ENCODE measurements at regions not wholly inside any gene's neighbourhood (a gene's known extent, or its start where the extent isn't known, plus 50 kb on each side); places are given as distances from the start of the nearest gene placed in this dataset.

DNA sequence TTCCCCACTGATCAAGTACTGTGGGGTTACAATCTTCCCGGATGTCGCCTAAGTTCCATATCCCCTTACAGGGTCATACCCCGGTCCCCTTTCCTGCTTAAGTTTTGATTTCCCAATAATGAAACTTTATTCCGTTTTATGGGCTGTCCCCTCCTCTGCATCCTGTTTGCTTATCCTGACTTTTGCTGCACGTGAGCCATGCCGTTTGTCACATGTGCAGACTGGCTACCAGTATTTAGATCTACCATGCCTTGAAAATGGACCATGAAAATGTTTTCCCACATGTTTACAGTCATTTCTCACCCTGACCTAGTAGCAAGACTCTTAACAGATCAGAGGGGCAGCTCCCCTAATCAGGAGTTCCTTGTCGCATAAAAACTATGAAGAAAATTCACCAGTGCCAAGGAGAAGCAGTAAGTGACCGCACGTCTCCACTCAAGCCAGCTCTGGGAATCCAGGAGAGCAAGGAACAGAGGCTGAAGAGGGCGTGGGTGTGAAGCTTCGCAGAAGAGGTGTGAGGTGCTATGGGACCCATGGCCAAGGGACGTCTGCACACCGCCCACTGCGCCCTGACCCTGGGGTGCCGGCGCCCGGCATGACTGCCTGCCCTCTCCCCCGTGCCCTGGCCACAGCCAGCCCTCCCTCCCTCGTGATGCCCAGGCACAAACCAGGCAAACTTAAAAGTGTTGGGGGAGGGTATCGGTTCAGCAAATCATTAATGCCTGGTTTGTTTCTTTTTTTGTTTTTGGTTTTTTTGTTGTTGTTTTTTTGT is 440.8 kb upstream of the SALL3 start:
- no peak for DNase-seq (ENCODE audit: low read depth)

- no peak for DNase-seq (ENCODE audit: low read depth)
Observed at GRCh38 chr18:78540636-78541529, 438.7 kb upstream of the SALL3 start.

DNA sequence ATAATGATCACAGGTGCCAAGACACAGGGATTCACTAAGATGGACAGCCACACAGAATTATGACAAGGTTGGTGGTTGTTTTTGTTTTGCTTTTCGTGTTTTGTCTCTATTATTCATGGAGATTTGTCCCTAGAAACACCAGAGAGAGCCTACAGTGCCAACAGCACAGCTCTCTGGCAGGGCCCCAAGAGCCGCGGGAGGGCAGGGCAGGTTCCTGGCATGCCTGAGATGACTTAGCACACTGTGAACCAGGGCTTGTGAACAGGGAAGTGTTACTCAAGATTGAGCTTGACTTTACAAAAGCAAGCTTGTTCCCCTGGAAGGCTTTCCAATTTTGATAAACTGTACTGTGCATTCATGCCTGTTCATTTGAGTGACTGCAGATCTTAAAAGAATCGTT is 437.4 kb upstream of the SALL3 start:
- no peak for DNase-seq (ENCODE audit: low read depth)

- DNase-seq (ENCODE audit: low read depth) = no peak
Observed at GRCh38 chr18:78543201-78543725, 436.4 kb upstream of the SALL3 start.

DNA sequence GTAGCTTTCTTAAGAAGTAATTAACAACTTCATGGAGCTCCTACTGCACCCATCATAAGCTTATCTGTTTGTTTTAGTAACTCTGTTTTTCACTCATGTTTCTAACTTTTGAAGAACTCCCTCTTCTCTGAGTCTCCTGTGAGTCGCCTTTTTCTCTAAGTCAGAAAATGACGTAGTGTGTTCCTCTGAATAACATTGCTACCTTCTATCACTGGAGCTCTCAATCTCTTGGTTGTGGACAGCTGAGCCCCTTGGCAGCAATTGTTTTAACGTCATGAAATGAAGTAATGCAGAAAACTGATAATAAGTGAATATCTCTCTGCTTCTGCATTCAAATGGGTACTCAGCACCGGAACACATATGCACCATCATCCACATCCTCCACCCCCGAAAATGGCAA is 433.3 kb upstream of the SALL3 start:
- no peak for DNase-seq (ENCODE audit: low read depth)

DNA sequence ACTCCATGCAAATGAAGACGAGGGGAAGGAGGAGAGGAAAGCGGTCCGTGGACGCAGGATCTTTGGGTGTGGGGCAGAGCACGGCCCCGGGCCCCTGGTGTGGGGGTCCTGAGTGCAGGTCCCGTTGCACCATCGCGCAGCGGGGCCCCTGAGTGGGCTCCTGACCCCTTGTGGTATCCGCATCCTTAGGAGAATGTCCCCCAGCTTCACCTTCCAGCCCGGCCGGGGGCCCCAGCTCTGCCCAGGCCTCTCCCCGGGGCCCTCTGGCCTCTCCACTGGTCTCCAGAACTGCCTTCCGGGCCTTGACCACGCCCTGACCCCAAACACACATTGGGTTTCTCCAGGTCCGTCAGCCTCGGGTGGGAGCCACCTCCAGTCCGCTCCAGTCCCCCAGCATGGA is 431.8 kb upstream of the SALL3 start:
- no peak for DNase-seq (ENCODE audit: low read depth)

DNA sequence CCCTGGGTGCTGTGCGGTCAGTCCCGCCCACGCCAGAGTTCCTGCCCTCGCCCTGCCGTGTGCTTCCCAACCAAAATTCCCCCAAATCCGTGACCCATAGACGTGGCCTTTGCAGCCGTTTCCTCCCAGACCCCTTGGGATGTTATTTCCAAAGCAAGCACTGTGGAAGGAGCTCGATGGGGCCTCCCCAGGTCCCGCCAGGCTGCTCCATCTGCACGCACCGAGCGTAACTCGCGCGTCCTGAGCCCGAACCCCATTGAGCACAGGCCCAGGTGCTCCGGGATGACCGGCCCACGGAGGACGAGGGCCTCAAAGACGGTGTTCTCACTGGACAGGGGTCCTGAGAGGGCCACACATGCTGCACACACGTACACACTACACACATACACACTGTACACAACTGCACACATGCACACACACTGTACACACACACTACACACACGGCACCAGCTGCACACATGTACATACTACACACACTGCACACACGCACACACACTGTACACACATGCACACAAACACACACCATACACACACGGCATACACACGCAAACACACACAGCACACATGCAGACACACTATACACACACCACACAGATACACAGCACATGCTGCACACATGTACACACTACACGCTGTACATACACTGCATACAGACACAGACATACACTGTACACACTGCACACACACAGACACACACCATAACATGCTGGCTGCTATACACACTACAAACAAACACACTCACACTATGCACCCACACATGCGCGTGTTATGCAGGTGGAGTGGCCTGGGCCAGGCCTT is 431.2 kb upstream of the SALL3 start:
- DNase-seq (ENCODE audit: low read depth) = no peak

- no peak for DNase-seq (ENCODE audit: low read depth)
Observed at GRCh38 chr18:78549971-78550370, 429.6 kb upstream of the SALL3 start.

DNA sequence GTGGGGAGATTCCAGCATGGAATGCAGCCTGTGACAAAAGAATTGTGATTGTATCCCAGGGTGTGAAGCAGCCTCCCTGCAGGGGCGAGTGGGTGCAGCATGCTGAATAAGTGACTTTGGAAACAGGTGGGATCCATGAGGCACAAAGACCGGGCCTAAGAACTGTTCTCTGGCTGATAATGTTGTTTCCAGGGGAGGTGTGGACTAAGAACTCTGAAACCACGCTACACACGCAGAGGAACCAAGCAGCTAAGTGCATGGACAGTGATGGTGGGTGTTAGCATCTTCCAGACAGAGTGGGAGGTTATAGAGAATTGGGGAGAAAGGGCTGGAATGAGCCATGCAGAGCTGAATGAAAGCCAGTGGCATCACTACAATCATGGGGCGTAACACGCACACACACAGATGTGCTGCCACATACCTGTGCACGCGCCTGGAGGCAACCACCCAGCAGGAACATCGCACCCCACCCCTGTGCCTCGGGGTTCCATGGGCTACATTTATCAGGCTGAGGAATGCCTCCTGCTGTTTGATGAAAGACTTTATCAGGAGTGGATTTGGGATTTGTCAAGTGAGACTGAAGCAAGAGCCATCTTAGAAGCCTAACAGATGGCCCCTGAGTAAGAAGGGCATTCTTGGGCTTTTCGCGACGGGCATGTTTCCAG is 424.5 kb upstream of the SALL3 start:
- no peak for DNase-seq (ENCODE audit: low read depth)

- no peak for DNase-seq (ENCODE audit: low read depth)
Observed at GRCh38 chr18:78557371-78557770, 422.2 kb upstream of the SALL3 start.

DNA sequence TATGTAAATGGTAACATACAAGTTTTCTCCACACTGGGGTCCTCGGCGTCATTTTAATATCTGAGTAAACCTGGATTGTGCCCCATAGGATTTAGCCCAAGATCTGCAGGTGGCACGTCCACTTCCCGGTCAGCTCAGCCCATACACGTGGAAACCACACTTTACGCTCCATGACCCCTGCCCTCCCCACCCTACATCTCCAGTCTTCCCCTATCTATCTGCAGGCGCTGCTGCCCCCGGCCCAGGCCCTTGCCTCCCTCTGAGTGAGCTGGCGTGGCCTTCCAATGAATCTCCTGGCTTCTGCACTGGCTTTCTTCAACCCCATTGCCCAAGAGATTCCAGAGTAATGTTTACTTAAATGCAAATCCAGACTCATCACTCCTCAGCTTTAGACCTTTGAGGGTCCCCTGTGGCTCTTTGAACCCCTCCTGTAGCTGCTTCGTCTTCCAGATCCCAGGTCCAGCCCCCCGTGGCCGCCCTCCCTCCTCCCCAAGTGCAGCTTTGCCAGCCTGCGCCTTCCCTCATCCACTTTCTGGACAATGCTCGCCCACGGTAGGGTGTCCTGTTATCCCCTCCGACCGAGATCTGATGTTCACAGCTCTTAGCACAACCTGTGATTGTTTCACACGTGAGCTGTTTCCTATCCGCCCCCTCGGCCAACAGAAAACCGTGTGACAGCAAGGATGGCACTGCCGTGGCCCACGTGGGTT is 421.4 kb upstream of the SALL3 start:
- DNase-seq (ENCODE audit: low read depth) = no peak

GRCh38 chr18:78558948-78559347 is 420.7 kb upstream of the SALL3 start:
- DNase-seq (ENCODE audit: low read depth) = no peak

GRCh38 chr18:78559584-78559983 is 420.0 kb upstream of the SALL3 start:
- no peak for DNase-seq (ENCODE audit: low read depth)

DNA sequence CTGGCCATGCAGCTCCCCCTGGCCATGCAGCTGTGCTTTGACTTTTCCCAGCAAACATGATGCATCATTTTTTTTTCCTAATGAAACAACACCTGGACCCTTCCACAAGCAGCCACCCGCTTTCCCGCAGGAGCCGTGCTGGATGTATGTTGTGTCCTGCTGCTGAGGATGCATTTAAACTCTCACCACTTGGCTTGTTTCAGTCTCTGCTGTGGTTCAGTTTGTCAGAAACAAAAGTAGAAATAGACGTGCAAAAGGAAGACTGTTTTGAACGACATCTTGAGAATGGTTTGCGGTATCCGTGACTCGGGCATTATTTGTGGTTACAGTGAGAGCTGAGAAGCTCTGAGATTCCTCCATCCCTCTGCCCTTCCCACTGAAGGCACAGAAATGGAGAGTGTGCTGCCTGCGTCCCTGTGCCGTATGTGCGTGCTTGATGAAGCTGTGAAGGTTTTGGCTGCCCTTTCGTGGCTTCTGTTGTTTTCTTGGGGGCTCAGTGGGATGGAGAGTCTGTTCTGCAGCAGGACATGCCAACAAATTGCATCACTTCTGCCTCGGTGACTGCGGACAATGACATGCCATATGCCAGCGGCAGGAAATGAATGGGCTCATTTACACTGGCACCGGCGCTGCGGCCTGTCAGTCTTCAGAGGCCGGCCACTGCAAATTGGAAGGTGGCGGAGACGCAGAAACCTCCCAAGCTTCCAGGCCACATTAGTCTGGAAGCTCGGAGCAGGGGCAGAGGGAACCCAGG is 417.7 kb upstream of the SALL3 start:
- DNase-seq (ENCODE audit: low read depth) = no peak

GRCh38 chr18:78562531-78562961 is 417.1 kb upstream of the SALL3 start:
- no peak for DNase-seq (ENCODE audit: low read depth)

DNA sequence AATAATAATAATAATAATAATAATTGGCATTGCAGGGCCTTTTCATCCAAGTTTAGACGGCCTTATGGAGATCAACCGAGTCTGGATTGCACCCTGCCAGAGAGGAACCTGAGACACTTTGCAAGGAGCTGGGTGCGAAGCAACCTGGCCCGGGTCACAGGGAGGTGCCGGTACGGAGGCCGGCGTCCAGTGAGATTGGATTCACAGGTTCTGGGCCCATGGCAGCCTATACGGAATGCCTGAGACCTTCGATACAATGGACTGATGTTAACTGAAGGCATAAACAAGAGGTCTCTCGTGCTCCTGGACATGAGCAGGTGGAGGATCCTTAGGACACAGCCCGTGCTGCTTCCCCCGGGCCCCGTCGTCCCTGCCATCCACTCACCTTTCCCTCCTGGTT is 416.5 kb upstream of the SALL3 start:
- DNase-seq (ENCODE audit: low read depth) = no peak

DNA sequence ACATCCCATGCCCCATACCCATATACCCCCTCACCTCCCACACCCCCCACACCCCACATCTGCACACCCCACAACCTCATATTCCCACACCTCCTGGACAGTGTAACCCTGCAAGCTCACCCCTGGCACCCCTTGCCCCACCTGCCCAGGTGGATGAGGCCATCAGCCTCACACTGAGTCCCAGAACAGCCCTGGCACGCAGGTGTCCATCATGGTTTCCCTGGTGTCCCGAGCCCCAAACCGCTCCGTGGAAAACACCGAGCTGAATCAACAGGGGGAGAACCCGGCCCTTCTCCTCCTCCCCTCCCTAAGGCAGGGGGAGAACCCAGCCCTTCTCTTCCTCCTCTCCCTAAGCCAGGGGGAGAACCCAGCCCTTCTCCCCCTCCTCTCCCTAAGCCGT is 415.6 kb upstream of the SALL3 start:
- no peak for DNase-seq (ENCODE audit: low read depth)

- no peak for DNase-seq (ENCODE audit: low read depth)
Observed at GRCh38 chr18:78564518-78564917, 415.1 kb upstream of the SALL3 start.

DNA sequence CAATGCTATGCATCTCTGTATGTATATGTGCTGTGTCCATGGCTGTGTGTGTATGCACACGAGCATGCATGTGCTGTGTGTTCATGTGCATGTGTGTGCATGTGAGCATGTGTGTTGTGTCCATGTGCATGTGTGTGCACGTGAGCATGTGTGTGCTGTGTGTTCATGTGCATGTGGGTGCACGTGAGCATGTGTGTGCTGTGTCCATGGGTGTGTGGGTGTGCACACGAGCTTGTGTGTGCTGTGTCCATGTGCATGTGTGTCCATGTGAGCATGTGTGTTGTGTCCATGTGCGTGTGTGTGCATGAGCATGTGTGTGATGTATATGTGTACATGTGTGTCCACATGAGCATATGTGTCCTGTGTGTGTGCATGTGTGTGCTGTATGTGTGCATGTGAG is 414.4 kb upstream of the SALL3 start:
- DNase-seq (ENCODE audit: low read depth) = no peak

DNA sequence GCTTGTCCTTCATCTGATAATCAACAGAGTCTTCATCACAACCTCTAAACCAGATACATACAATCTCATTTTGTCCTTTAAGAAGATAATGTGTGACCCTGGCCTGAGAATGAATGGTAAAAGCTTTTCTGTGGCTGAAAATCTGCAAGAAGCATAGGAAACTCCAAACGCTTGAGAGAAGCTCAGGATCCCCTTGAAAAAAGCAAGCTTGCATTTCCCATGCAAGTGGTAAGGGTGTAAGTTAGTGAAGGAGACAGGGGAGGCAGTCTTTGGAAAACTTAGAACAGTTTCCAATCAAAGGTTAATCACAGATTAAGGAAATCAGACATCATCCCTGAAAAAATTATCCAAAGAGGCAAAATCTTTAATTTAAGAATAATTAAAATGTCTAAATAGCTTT is 413.6 kb upstream of the SALL3 start:
- DNase-seq (ENCODE audit: low read depth) = no peak
